ENCODE measurements at regions not wholly inside any gene's neighbourhood (a gene's known extent, or its start where the extent isn't known, plus 50 kb on each side); places are given as distances from the start of the nearest gene placed in this dataset.
"Not testable (repeated sequence)": the region's sequence is repeated elsewhere in the genome, so short reads cannot be mapped to it uniquely, and the experiment has no call there.

DNA sequence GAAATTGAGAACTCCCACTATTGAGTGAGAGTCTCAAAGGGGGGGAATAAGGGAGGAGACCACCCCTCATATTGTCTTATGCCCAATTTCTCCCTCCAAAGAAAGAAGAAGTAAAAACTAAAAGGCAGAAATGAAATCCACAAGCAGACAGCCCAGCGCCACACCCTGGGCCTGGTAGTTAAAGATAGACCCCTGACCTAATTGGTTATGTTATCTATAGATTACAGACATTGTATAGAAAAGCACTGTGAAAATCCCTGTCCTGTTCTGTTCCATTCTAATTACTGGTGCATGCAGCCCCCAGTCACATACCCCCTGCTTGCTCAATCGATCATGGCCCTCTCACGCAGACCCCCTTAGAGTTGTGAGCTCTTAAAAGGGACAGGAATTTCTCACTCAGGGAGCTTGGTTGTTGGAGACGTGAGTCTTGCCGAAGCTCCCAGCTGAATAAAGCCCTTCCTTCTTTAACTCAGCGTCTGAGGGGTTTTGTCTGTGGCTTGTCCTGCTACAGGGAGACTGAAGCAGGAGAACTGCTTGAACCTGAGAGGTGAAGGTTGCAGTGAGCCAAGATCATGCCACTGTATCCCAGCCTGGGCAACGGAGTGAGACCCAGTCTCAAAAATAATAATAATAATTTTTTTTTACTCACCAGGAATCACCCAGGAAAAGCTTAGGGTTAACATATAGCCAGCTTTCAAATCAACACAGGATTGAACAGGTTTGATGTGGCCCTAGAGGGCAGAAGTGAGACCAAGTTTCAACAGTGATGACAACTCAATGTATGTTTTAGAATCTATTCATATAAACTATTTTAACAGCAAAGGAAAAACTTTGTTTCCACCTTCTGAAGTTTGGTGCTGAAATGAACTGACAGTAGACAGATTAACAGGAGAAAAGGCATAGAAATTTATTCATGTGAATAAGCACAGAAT is 181.4 kb upstream of the NDUFV2 start (continued):
- peak; percentile 92 for TF ChIP-seq TAL1 (IDR thresholded peaks at IDR 0.05)
- TF ChIP-seq AFF1 (IDR thresholded peaks at IDR 0.05; ENCODE audit: low read depth in 1 of 2, partially characterized antibody in 2 of 2), result peak in 1 of 2 experiments; percentile 43
- peak; percentile 28; the same call in 1 of the 2 replicates for TF ChIP-seq ZBTB2 (IDR thresholded peaks at IDR 0.05)
- peak; percentile 62 for TF ChIP-seq ATF7 (IDR thresholded peaks at IDR 0.05)
- TF ChIP-seq TRIM28 (IDR thresholded peaks at IDR 0.05), result peak; percentile 62; the same call in 1 of the 2 replicates
- TF ChIP-seq REST (IDR thresholded peaks at IDR 0.05; ENCODE audit: borderline replicate concordance), result peak; percentile 49
- TF ChIP-seq REST (CRISPR knock-in tag; IDR thresholded peaks at IDR 0.05; ENCODE audit: low read depth), result not testable (repeated sequence)
- TF ChIP-seq KLF1 (tag; IDR thresholded peaks at IDR 0.05), result 0 out of 2 replicates have a peak, but pooled peaks have one; percentile 35
- peak; percentile 78 for TF ChIP-seq DPF2 (IDR thresholded peaks at IDR 0.05)
- TF ChIP-seq LEF1 (IDR thresholded peaks at IDR 0.05), result peak; percentile 78; the same call in 1 of the 2 replicates
- TF ChIP-seq NCOR1 (IDR thresholded peaks at IDR 0.05), result peak; percentile 82
- peak; percentile 51; the same call in 1 of the 2 replicates for TF ChIP-seq NFIC (IDR thresholded peaks at IDR 0.05)
- TF ChIP-seq ZNF121 (CRISPR knock-in tag; conservative IDR thresholded peaks at IDR 0.05), result 0 out of 2 replicates have a peak, but pooled peaks have one; percentile 4
- peak in 1 of 2 experiments; percentile 34; a peak in 2 of 4 replicates for TF ChIP-seq RAD21 (CRISPR knock-in tag; conservative IDR thresholded peaks at IDR 0.05 in 1 of 2, IDR thresholded peaks at IDR 0.05 in 1 of 2)

Data from K562 (cell line).